Spinal cord (tissue), 9 donors: ENCODE measurements at regions not wholly inside any gene's neighbourhood (a gene's known extent, or its start where the extent isn't known, plus 50 kb on each side); places are given as distances from the start of the nearest gene placed in this dataset.

Source experiments
- DNase-seq, 6 donors: peaks; one replicate each; pipeline versions ENCODE4 v3.0.0 to v3.0.0-alpha.2; 2013 to 2015; ENCODE audit warnings: low spot score in 6 of 6, low read depth in 4 of 6
- H3K27ac ChIP-seq: one replicate; pipeline ENCODE4 v1.5.1; 2013; ENCODE audit warnings: low read depth, low read length, control low read depth
- H3K27me3 ChIP-seq: one replicate; pipeline ENCODE4 v1.6.1; 2013; ENCODE audit warnings: low read length; ENCODE audit not compliant: control insufficient read depth, insufficient read depth
- H3K36me3 ChIP-seq: one replicate; pipeline ENCODE4 v1.6.1; 2013; ENCODE audit warnings: low read length; ENCODE audit not compliant: control insufficient read depth, insufficient read depth
- H3K4me1 ChIP-seq: one replicate; pipeline ENCODE4 v1.6.1; 2013; ENCODE audit warnings: low read length; ENCODE audit not compliant: control insufficient read depth, insufficient read depth
- H3K4me3 ChIP-seq: one replicate; pipeline ENCODE4 v1.5.1; 2013; ENCODE audit warnings: low read depth, low read length, control low read depth
- H3K9me3 ChIP-seq: one replicate; pipeline ENCODE4 v1.6.1; 2013; ENCODE audit warnings: low read length; ENCODE audit not compliant: control insufficient read depth, insufficient read depth
- WGBS: methylation state at CpG from one replicate; pipeline ENCODE4 v1.1.5; 2013; ENCODE audit warnings: missing lambda C conversion rate; ENCODE audit not compliant: insufficient coverage; 5-methylcytosine and 5-hydroxymethylcytosine counted together
- donor health status: healthy.

DNA sequence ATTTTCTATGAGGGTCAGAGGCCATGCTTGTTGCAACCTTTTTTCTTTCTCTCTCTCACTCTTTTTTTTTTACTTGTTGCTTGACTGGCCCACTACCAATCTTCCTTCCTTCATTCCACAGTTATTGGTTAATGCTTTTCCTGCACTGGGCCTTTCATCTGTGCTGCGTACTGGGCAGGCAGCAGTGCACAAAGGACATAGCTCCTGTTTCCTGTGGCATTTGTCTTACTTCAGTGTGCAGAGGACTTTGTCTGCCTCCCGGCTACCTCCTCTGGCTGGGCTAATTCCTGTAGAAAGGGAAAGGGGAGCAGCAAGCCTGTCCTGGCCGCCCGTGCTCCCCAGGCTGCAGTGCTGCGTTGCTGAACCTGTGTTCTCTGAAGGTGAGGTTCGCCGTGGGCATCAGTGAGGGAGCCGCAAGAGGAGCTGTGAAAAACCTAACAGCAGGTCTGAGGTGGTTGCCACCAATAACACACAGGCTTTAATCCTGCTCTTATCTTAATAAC is 93.7 kb upstream of the RGMA start:
- H3K9me3 ChIP-seq: no peaks in the 10 kb centered on the region
- H3K27ac ChIP-seq: no peak overlapping the region
- peaks cover 25% of the 10 kb centered on the region for H3K4me1 ChIP-seq
- H3K27me3 ChIP-seq: no peaks in the 10 kb centered on the region
- H3K36me3 ChIP-seq: peaks cover 2% of the 10 kb centered on the region
- DNase-seq: peak in 1 of 6 donors; percentile 37
- H3K4me3 ChIP-seq: no peak overlapping the region
- 55% methylated on average over 5 of the region's 8 CpGs for WGBS

- Histone ChIP-seq H3K4me3 (no peak overlapping the region), H3K27ac (no peak overlapping the region), H3K4me1 (peaks cover 33% of the 10 kb centered on the region), H3K27me3 (no peaks in the 10 kb centered on the region), H3K36me3 (peaks cover 2% of the 10 kb centered on the region), H3K9me3 (no peaks in the 10 kb centered on the region)
- DNase-seq: peak in 1 of 6 donors; percentile 32
- 44% methylated on average over 6 of the region's 6 CpGs for WGBS
These were observed 91.6 kb upstream of the RGMA start for GRCh38 chr15:93180656-93181055.

DNA sequence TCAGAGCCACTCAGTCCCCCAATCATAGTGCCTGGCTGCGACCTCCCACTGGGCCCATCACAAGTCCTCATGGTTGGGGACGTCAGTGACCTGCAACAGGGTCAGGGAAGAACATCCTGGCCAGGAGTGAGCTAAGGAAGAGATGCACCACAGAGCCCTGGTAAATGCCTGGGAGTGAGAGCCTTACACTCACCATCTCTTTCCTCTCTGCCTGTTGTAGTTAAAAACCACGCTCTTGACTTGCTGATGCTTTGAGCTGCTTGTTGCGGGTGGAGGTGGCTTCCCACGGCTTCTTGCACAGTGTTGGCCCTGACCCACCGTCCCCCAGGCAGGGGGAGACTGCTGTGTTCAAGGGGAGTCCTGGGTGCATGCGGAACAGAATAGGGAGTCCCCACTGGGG is 91.1 kb upstream of the RGMA start:
- Histone ChIP-seq H3K9me3 (no peaks in the 10 kb centered on the region), H3K36me3 (peaks cover 2% of the 10 kb centered on the region), H3K4me3 (no peak overlapping the region), H3K4me1 (peaks cover 33% of the 10 kb centered on the region), H3K27ac (no peak overlapping the region), H3K27me3 (no peaks in the 10 kb centered on the region)
- DNase-seq: peak in 1 of 6 donors; percentile 19
- WGBS: 63% methylated on average over 7 of the region's 7 CpGs

DNA sequence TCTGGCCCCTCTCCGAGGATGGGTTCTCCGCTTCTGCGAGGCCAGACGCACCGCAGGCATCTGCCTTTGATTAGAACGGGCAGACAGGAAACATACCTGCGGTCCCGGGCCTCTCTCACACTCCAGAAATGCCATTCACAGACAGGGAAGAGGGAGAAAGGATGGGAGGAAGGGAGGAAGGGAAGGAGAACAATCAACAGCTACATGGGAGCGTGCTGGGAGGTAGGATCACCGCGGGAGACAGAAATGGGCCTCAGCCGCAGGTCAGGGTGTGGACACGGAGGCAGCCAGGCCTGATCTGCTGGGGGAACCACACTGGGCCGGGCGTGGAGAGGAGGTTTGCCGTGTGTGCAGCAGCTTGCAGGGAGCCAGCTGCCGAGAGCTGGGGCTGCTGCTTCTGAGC is 90.7 kb upstream of the RGMA start:
- H3K9me3 ChIP-seq: no peaks in the 10 kb centered on the region
- no peak overlapping the region for H3K27ac ChIP-seq
- H3K4me1 ChIP-seq: peaks cover 33% of the 10 kb centered on the region
- no peaks in the 10 kb centered on the region for H3K27me3 ChIP-seq
- peak in 1 of 6 donors; percentile 8 for DNase-seq
- peaks cover 2% of the 10 kb centered on the region for H3K36me3 ChIP-seq
- 50% methylated on average over 16 of the region's 17 CpGs for WGBS
- no peak overlapping the region for H3K4me3 ChIP-seq

GRCh38 chr15:93179072-93179471 is 90.1 kb upstream of the RGMA start:
- Histone ChIP-seq H3K9me3 (no peaks in the 10 kb centered on the region), H3K27ac (no peak overlapping the region), H3K4me3 (no peak overlapping the region), H3K36me3 (peaks cover 2% of the 10 kb centered on the region), H3K4me1 (peaks cover 33% of the 10 kb centered on the region), H3K27me3 (no peaks in the 10 kb centered on the region)
- DNase-seq: no peak
- WGBS: 68% methylated on average over 15 of the region's 15 CpGs

GRCh38 chr15:93178371-93178770 is 89.4 kb upstream of the RGMA start:
- H3K4me1 ChIP-seq: peaks cover 33% of the 10 kb centered on the region
- no peak for DNase-seq
- 96% methylated on average over 8 of the region's 8 CpGs for WGBS
- H3K9me3 ChIP-seq: no peaks in the 10 kb centered on the region
- H3K27me3 ChIP-seq: no peaks in the 10 kb centered on the region
- H3K27ac ChIP-seq: no peak overlapping the region
- peaks cover 2% of the 10 kb centered on the region for H3K36me3 ChIP-seq
- H3K4me3 ChIP-seq: no peak overlapping the region

DNA sequence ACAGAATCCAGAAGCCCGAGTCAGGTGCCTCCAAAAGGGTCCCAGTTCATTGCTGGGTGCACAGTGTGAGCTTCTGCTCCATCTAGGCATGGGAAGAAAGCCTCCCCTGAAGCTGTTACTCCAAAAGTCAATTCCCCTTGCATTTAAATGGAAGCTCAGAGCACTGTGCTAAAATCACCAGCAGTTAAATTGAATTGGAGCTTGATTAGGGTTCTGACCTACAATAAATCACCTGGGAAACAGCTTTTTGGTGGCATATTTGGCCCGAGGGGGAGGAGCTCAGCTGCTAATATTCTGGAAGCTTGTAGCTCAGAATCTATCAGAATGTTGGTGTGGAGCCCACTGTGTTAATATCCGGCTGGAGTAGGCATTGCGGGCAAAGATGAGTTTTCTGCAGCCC is 87.1 kb upstream of the RGMA start:
- no peak overlapping the region for H3K27ac ChIP-seq
- peaks cover 26% of the 10 kb centered on the region for H3K4me1 ChIP-seq
- H3K4me3 ChIP-seq: no peak overlapping the region
- H3K27me3 ChIP-seq: no peaks in the 10 kb centered on the region
- WGBS: 35% methylated on average over 2 of the region's 4 CpGs
- H3K36me3 ChIP-seq: peaks cover 2% of the 10 kb centered on the region
- peaks cover 4% of the 10 kb centered on the region for H3K9me3 ChIP-seq
- DNase-seq: peak in 1 of 6 donors; percentile 63

- H3K4me1 ChIP-seq: peaks cover 16% of the 10 kb centered on the region
- H3K27ac ChIP-seq: no peak overlapping the region
- peak in 1 of 6 donors; percentile 80 for DNase-seq
- H3K36me3 ChIP-seq: peaks cover 2% of the 10 kb centered on the region
- peaks cover 4% of the 10 kb centered on the region for H3K9me3 ChIP-seq
- no peak overlapping the region for H3K4me3 ChIP-seq
- WGBS: no CpG with 5 or more reads among the region's 2 CpGs
- no peaks in the 10 kb centered on the region for H3K27me3 ChIP-seq
These were observed 85.8 kb upstream of the RGMA start for GRCh38 chr15:93174836-93175235.

- H3K27me3 ChIP-seq: no peaks in the 10 kb centered on the region
- WGBS: 53% methylated on average over 2 of the region's 3 CpGs
- H3K36me3 ChIP-seq: peaks cover 1% of the 10 kb centered on the region
- no peak overlapping the region for H3K4me3 ChIP-seq
- H3K27ac ChIP-seq: no peak overlapping the region
- peaks cover 4% of the 10 kb centered on the region for H3K9me3 ChIP-seq
- no peak for DNase-seq
- H3K4me1 ChIP-seq: peaks cover 8% of the 10 kb centered on the region
These were observed 84.4 kb upstream of the RGMA start for GRCh38 chr15:93173369-93173768.

- Histone ChIP-seq H3K27me3 (no peaks in the 10 kb centered on the region), H3K27ac (no peak overlapping the region), H3K9me3 (peaks cover 4% of the 10 kb centered on the region), H3K4me3 (no peak overlapping the region), H3K36me3 (no peaks in the 10 kb centered on the region), H3K4me1 (peaks cover 8% of the 10 kb centered on the region)
- no peak for DNase-seq
- 46% methylated on average over 2 of the region's 3 CpGs for WGBS
These were observed 82.5 kb upstream of the RGMA start for GRCh38 chr15:93171476-93171875.
